HG03045 (cell line): ENCODE measurements at regions not wholly inside any gene's neighbourhood (a gene's known extent, or its start where the extent isn't known, plus 50 kb on each side); places are given as distances from the start of the nearest gene placed in this dataset.
"Not testable (repeated sequence)": the region's sequence is repeated elsewhere in the genome, so short reads cannot be mapped to it uniquely, and the experiment has no call there.

Source experiments
- ATAC-seq: cut with Tn5 transposase; IDR thresholded peaks from one replicate; pipeline ENCODE4 v1.9.1; 2021; ENCODE audit warnings: mild to moderate bottlenecking, moderate library complexity; ENCODE audit not compliant: unreplicated experiment

DNA sequence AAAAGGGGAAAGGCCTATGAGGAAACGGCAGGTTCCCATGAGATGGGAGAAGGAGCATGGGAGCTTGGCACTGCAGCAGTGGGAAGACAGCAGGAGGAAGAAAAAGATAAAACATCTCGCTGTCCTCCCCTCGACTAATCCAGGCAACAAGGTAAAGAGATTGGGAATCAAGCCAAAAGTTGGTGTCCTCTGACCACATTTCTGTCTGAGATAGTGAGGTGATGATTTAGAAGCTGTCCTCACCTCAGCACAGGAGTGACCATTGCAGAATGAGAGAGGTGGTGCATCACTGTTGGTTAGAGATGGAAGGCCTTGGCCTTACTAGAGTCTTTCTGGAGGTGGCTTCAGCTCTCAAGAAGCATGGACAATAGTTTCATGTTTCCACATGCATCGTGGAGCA is 226.6 kb upstream of the CCDC54 start:
- no peak for ATAC-seq

DNA sequence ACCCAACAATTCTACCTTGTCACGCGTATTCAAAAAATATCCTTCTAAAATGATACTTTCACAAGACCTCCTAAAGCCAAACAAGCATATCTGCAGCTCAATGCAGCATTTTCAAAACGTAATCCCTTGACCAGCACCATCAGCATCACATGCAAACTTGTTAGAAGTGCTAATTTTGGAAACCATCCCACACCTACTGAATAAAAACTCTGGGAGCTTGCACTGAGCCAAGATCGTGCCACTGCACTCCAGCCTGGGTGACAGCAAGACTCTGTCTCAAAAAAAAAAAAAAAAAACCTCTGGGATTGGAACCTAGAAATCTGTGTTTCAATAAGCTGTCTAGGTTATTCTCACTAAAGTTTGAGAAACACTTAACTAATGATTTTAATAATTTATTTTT is 223.3 kb upstream of the CCDC54 start:
- ATAC-seq = no peak

DNA sequence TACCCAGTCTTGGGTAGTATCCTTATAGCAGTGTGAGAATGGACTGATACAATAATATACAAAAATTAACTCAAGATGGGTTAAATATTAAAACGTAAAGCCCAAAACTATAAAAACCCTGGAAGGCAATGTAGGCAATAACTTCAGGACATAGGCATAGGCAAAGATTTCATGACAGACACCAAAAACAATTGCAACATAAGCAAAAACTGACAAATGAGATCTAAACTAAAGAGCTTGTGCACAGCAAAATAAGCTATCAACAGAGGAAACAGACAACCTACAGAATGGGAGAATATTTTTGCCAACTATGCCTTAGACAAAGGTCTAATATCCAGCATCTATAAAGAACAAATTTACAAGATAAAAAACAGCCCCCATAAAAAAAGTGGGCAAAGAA is 204.8 kb upstream of the CCDC54 start:
- no peak for ATAC-seq

DNA sequence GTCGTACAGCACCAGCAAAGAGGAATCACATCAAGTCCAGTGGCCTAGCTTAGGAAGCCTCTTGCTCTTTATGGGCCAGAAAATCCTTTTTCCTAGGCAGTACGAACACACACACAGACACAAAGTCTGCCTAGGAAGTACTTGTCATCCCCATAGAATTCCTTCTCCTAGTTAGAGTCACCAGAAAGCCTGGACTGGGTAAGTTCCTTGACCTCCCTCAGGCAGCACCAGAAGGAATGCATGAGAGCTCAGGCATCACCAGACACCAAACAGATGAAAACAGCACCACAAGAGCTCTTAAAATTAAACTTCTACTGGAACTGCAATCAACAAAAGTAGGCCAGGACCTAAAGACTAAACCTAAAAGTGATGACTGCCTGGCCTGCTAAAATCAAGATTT is 192.9 kb upstream of the CCDC54 start:
- ATAC-seq = no peak

DNA sequence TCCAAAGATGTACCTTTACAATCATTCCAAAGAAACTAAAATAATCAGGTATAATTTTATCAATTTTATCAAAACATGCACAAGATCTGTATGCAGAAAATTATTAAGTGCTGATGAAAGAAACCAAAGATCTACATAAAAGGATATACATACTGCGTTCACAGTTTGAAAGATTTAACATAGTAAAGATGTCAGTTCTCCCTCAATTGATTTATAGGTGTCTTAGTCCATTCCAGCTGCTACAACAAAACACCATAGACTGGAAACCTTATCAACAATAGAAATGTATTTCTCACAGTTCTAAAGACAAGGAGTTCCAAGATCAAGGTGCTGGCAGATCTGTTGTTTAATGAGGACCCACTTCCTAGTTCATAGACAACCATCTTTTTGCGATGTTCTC is 189.0 kb upstream of the CCDC54 start:
- no peak for ATAC-seq

DNA sequence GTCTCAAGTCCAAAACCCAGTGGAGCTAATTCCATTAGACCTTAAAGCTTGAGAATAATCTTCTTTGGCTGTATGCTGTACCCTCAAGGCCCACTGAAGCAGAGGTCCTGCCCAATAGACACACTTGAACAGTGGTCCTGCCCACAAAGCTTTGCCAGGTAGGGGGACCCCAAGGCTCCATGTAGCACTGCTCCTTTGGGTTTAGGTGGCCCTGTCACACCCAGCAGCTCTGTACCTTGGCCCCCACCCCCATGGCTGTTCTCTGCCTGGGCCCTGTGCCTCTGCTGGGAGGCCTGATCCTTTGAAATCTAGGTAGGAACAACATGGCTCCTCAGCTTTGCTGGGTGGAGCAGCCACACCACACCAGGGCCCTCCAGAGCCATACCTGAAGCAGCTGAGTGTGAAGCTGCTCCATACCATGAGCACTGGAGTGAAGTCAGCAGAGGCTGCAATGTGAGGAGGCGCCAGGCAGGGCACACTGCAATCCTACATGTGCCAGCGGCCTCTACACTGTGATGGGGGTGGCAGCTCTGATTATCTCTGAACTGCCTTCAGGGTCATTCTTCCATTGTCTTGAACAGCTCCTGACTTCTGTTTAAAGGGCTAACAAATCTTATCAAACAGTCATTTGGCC is 188.0 kb upstream of the CCDC54 start:
- ATAC-seq = no peak

DNA sequence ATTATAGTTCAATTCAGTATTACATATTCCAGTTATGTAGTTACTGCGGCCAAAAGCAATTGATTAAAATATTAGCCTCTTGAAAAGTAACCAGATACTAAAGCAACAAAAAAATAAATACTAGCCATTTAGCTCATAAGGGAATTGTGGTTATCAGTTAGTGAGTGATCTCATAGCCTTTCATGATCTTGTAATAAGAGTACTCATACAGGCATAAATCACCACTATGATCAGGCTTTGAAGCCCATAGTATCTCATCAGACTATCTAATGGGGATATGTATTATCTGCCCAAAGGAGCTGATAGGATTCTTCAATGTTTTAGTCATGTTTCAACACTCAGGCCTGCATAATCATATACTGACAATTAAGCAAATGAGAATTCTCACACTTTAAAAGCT is 184.1 kb upstream of the CCDC54 start:
- ATAC-seq = no peak

DNA sequence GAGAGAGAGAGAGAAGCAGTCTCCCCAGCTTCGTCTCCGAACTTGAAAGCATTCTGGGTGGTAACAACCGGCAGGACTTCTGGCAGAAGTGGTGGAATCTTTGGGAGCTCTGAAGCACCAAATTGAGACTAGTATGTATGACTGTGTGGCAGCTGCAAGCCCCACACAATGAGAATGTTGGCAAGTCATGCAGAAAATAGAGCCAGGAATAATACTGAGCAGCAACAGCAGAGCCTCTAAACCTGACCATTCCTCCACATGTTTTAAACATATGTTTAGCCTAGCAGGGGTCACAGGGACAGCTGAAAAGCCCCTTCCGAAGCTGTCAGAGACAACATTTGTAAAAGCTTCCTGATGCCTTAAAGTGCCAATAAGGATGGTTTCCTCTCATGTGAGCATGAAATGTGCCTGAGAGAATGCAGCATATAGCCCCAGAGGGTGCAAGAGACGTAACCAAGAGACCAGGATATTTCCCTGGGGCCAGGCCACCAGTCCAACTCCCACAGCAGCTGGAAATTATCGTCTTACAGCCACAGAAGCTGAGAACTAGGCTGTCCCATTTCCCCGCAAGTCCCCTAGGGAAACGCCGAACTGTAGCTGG is 178.6 kb upstream of the CCDC54 start:
- no peak for ATAC-seq

DNA sequence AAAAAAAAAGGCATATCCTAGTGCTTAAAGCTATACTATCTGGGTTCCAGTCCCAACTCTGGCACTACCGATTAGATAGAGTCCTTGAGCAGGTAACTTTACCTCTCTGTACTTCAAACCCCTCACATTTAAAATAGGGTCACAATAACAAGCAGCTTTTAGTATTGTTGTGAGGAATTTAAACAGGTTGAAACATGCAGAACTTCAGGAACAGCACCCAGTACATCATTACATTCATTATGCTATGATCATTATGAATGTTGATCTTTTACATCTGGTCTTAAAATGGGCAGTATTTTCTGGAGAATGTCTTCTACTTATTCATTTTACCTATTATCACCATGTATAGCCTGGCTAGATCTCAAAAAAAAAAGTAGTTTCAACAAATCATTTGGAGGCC is 176.1 kb upstream of the CCDC54 start:
- ATAC-seq = no peak

DNA sequence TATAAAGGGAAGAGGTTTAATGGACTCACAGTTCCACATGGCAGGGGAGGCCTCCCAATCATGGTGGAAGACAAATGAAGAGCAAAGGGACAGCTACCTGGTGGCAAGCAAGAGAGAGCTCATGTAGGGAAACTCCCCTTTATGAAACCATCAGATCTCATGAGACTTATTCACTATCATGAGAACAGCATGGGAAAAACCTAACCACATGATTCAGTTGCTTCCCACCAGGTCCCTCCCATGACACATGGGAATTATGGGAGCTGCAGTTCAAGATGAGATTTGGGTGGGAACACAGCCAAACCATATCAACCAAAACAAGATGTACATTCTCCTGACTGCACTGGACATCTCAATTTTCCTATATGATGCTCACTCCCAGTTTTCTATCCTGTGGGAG is 174.4 kb upstream of the CCDC54 start:
- ATAC-seq = not testable (repeated sequence)

DNA sequence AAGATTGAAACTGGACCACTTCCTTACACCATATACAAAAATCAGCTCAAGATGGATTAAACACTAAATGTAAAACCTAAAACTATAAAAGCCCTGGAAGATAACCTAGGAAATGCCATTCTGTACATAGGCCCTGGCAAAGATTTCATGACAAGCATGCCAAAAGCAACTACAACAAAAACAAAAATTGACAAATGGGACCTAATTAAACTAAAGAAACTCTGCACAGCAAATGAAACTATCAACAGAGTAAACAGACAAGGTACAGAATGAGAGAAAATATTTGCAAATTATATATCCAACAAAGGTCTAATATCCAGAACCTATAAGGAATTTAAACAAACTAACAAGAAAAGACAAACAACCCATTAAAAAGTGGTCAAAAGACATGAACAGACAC is 173.1 kb upstream of the CCDC54 start:
- ATAC-seq = no peak

DNA sequence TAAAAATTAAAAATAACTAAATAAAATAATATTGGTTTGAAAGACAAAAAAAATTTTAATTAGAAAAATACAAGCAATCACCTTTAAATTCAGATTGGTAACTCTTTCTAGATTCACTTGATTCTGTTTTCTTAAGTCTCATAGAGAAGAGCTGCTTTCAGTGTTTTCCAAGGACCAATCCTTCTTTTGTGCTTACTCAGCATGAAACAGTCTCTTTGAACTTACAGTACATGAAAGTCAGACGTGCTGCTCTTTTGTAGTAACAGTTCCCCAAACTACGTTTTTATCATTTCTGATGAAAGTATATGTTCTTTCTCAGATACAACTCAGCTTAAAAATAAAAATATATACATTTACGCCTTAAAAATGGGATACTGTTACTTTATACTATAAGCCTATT is 171.9 kb upstream of the CCDC54 start:
- ATAC-seq = no peak

DNA sequence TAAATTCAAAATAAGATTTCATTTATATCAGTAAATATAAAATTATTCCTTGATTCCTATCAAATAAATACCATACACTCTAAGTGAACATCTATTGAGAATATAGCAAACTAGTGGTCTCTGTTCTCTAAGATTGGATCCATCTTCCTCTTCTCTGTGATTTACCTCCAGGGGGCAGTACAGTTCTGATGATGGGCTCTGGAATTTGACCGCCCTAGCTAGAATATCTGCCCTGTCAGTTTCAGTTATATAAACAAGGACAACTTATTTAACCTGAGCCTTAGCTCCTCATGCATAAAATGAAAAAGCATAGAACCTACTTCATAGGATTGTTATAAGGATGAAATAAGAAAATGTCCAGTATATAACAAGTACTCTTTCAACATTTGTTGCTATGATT is 171.1 kb upstream of the CCDC54 start:
- no peak for ATAC-seq

DNA sequence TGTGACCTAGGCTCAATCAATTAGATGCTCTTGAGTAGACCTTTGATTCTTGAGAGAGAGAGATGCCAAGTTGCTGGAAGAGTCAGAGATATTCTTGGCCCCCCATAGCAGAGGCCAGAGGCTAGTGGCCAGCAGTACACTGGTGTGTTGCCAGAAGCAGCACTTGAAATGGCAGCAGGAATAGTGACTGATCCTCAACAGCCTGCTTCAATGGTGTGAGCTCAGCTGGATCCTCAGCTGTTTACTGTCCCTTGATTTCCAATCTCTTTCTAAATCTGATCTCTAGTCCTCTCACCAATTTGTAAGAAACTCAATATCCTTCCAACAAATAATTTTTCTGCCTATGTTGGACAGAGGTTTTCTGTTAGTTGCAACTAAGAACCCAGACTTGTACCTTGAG is 170.3 kb upstream of the CCDC54 start:
- no peak for ATAC-seq

DNA sequence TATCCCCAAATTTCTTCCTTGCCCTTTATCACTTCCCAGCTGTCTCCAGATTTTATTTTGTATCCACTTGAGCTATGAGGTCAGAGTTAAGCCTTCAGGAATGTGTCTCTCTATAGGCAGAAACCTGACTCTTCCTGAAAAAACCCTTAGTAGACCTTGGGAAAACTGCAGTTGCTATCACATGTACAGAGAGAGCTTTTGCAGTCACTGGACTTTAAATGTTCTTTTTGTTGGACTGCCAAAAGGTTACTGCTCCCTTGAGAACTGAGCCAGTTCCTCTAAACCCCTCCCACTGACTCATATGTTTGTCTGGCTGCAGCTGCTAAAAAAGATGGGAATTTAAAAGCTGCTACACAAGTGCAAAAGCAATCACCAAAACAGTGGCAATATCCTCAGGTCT is 169.1 kb upstream of the CCDC54 start:
- ATAC-seq = no peak

DNA sequence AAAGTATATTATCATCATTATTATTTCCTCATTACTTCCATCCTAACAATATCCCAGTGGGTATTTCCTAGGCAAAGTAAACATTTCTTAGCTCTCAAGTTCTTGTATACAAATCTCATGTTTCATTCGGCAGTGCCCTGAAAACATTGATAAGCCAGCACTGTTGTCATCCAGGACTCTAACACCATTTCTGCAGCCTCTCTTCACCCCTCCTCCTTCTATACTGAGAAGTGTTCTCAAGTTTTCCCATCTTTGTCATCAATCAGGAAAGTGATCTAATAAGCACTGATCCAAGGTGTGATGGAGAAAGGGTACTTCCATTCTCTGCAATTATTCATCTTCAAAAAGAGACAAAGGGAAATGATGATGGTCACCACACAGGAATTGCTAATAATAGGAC is 168.4 kb upstream of the CCDC54 start:
- no peak for ATAC-seq

DNA sequence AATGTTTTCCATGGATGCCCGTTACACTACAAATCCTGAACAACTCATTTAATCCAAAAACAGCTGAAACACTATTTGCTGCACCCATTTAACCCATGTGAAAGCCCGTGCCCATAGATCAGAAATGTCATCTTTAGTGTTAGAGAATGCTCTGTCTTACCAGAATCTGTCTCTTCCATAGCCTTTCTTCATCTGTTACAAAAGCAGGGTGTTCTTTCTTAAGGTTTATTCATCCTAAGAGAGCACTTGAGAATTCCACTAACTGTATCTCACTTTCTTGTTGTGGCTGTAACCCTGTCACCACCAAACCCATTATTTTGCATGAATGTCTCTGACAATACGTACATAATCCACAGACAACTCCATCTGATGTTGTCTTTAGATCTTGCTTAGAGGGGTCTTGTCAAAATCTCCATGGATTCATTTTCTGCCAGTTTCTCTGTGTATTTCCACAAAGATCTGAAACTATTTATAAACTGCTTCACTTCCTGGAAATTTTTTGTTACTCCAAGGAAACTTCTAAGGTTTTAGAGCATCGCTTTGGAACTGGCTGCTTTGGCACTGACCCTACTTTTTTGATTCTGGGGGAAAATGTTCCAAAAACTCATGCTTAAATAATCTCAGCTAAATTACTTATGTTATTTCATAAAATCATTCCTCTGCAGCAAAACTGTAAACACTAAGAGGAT is 167.8 kb upstream of the CCDC54 start:
- ATAC-seq = no peak

DNA sequence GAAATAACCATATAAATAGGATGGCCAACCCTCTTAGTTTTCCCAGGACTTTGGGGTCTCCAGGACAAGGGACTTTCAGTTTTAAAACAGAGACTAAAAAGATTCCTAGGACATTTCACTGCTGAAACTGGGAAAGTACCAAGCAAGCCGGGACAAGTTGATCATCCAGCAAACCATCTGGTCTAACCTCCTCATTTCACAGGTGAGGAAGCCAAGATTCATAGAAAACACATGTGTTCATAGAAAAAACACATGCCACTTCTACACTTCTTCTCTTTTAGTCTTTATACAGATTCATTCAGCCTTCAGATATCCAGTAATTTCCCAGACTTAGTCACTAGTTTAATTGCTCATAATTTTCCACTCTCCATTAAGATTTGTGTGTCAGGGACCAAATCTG is 165.6 kb upstream of the CCDC54 start:
- ATAC-seq = no peak

DNA sequence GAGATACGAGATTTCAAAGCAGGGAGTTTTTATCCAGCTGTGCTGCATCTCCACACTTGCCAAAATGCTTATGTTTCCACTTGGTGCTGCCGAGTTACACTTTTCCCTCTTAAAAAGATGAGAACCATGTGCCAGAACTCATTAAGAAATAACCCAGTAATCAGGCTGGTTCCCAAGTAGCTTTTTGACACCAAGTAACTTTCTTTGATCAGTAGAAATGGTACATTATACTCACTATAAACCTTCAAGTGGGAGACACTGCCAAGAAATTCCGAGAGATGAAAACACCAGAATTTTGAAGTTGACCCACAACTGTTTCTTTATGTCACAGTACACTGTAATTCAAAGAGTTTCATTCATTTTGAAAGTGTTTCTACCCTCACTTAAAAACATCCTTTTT is 164.6 kb upstream of the CCDC54 start:
- no peak for ATAC-seq

DNA sequence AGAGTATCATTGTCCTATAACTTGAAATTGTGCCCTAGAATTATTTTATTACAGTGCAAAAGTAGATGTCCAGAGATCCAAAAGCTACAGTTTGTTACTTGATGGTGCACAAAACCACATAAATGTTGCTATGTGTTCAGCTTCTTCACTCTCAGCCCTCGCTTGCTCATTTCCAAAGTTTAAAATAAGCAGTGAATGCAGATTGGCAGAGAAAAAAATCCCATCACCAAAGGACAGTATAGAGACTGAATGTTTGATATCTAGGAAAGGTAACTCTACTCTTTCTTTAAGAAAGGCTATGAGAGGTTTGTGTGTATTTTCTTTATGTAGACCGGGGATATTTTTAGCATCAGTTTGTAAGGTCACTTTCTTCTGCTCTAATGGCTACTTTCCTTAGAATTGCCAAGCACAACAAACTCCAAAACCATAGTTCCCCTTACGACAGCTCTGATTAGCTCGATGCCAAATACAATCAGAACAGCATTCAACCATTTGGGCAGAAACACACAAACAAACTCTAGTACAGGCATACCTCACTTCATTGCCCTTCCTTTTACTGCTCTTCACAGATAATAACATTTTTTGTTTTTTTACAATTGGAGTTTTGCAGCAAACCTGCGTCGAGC is 164.1 kb upstream of the CCDC54 start:
- ATAC-seq = no peak

DNA sequence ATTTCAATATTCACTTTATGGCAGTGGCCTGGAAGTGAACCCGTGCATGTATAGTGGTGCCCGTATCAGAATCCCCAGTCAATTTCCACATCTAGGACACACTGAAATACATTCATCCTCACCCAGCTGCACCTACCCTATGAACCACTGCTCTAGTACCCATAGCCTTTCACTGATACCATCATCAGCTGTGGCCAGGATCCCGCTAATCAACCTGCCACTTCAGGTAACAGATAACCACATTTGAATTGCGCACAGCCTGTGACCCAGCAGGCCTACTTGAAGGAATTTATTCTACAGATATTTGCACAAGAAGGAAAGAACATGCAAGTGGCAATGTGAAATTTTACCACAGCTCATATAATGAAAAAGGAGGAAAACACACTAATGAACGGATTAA is 161.0 kb upstream of the CCDC54 start:
- ATAC-seq = no peak

DNA sequence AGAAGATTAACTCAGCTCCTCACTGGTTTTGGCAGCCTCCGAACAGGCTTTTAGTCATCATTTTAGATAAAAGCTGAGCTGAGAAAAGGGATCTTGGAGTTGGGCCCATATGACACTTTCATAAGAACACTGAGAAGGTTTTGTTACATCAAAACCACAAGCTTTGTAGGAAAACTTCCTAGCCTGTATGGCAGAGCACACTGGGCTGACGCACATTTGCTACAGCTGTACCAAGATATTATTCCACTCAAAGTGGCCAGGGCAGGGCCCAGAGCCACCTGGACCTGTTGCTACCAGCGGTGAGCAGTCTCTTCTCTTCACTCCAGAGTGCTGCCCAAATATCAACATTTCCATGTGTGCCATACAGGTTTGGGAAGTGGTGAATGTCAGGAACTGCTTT is 160.5 kb upstream of the CCDC54 start:
- no peak for ATAC-seq
